Pancreas (tissue), 10 donors: ENCODE measurements at regions not wholly inside any gene's neighbourhood (a gene's known extent, or its start where the extent isn't known, plus 50 kb on each side); places are given as distances from the start of the nearest gene placed in this dataset.

Experiments
- ATAC-seq, 4 donors: fragments of 200-7000 bp; cut with Tn5 transposase; one replicate each; pipeline versions ENCODE4 v1.8.0 to v1.9.1; 2020; ENCODE audit warnings: mild to moderate bottlenecking in 4 of 4, moderate library complexity in 4 of 4
- DNase-seq, 6 donors: peaks; one replicate each; pipeline ENCODE4 v3.0.0-alpha.2; 2020
- FAIRE-seq: peaks from 2 replicates; lab custom pipeline; 2012; peaks lifted over from hg19 to GRCh38; lab: Jason Lieb, UNC
- H3K27ac ChIP-seq, 4 donors: fragments of 200-600 bp; sonication (generic); 1 replicate in 3 of 4; 2 replicates in 1 of 4; pipeline versions ENCODE4 v1.5.0 to v1.8.0; 2020
- H3K27me3 ChIP-seq, 4 donors: fragments of 200-600 bp; one replicate each; pipeline ENCODE4 v1.8.0; 2021
- H3K36me3 ChIP-seq, 3 donors: fragments of 200-600 bp; sonication (generic) in 1 of 3; one replicate each; pipeline versions ENCODE4 v1.5.0 to v1.8.0; 2020 to 2021
- H3K4me1 ChIP-seq, 3 donors: fragments of 200-600 bp; one replicate each; pipeline ENCODE4 v1.8.0; 2021
- H3K4me3 ChIP-seq, 4 donors: fragments of 200-600 bp; sonication (generic) in 2 of 4; one replicate each; pipeline versions ENCODE4 v1.5.0 to v1.8.0; 2020 to 2021
- H3K9me3 ChIP-seq, 4 donors: fragments of 200-600 bp; one replicate each; pipeline ENCODE4 v1.8.0; 2021
- CTCF ChIP-seq, 4 donors: fragments of 200-600 bp; sonication (generic) in 3 of 4; IDR thresholded peaks; one replicate each; pipeline versions ENCODE4 v1.5.0 to v1.8.0; 2021; ENCODE audit warnings: antibody characterized with exemption in 4 of 4
- WGBS, 2 donors: extraction: QIAGEN DNeasy Blood & Tissue Kit; methylation state at CpG; one replicate each; pipeline ENCODE4 v1.1.7; 2013; 5-methylcytosine and 5-hydroxymethylcytosine counted together
- intact Hi-C, 3 donors: fragments of 100-400 bp; cut with DNase I; formaldehyde crosslinking; loops; one replicate each; pipeline versions ENCODE4 v1.11.1 to v1.14.2; 2022
- donor health status: healthy with polysubstance abuse.
- donor health status: DM: no; HTN: no; CAD: no; lungs with moderate emphysema.
- donor health status: DM: no; HTN: no; CAD: no.
- donor health status: control.
- donor health status: control.
- donor health status: Bipolar disorder and iron deficiency.
- donor health status: DM: yes; HTN: yes; CAD: no.
- donor health status: DM: no; HTN: no; CAD: no.
- donor health status: DM: no; HTN: no; CAD: no.
- donor health status: DM: yes; HTN: yes; CAD: no.

- no peak for FAIRE-seq
- no peak for DNase-seq
- ATAC-seq, result peak in 1 of 4 donors; percentile 25
- Histone ChIP-seq H3K4me3 (no peak overlapping the region), H3K4me1 (no peaks in the 10 kb centered on the region), H3K9me3 (no peaks in the 10 kb centered on the region), H3K27me3 (no peaks in the 10 kb centered on the region), H3K36me3 (no peaks in the 10 kb centered on the region), H3K27ac (no peak overlapping the region)
- TF ChIP-seq CTCF (IDR thresholded peaks at IDR 0.05), result no peak
- 65 to 72% methylated on average over 3 of the region's 3 CpGs for WGBS, 2 donors
- intact Hi-C loops, result no loop called here
Measured at GRCh38 chr2:18479947-18480369, 80.5 kb downstream of the RDH14 start.

GRCh38 chr2:18477293-18477692, 83.2 kb downstream of the RDH14 start:
- TF ChIP-seq CTCF (IDR thresholded peaks at IDR 0.05), result no peak
- intact Hi-C loops, result no loop called here
- H3K36me3 ChIP-seq, result no peaks in the 10 kb centered on the region
- ATAC-seq (no peak), FAIRE-seq (no peak), DNase-seq (no peak)
- no peak overlapping the region for H3K27ac ChIP-seq
- H3K4me3 ChIP-seq, result no peak overlapping the region
- H3K4me1 ChIP-seq, result no peaks in the 10 kb centered on the region
- H3K9me3 ChIP-seq, result no peaks in the 10 kb centered on the region
- 77 to 79% methylated on average over 1 of the region's 1 CpG for WGBS, 2 donors
- H3K27me3 ChIP-seq, result no peaks in the 10 kb centered on the region

DNA sequence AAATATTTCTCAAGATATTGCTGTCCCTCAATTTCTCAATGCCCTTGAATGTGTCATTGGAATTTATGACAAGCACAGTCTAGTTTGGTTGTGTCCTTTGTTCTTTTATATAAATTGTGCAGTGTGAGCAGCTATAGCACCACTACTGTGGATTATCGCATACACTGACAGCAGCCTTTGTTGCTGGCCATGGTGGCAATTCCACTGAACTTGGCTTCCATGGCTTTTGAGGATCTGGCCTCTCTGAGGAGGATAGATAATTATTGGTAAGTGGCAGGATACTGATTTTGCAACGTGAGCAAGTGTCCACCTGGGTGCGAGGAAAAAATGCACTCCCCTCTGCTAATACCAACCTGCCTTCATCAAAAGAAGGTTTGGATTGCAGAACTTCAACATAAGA, 84.0 kb downstream of the RDH14 start:
- H3K36me3 ChIP-seq, result no peaks in the 10 kb centered on the region
- WGBS, 2 donors, result 79 to 88% methylated on average over 3 of the region's 3 CpGs
- DNase-seq, result no peak
- H3K27ac ChIP-seq, result no peak overlapping the region
- FAIRE-seq, result no peak
- H3K4me1 ChIP-seq, result no peaks in the 10 kb centered on the region
- H3K27me3 ChIP-seq, result no peaks in the 10 kb centered on the region
- TF ChIP-seq CTCF (IDR thresholded peaks at IDR 0.05), result no peak
- intact Hi-C loops, result no loop called here
- H3K4me3 ChIP-seq, result no peak overlapping the region
- no peaks in the 10 kb centered on the region for H3K9me3 ChIP-seq
- ATAC-seq, result no peak

DNA sequence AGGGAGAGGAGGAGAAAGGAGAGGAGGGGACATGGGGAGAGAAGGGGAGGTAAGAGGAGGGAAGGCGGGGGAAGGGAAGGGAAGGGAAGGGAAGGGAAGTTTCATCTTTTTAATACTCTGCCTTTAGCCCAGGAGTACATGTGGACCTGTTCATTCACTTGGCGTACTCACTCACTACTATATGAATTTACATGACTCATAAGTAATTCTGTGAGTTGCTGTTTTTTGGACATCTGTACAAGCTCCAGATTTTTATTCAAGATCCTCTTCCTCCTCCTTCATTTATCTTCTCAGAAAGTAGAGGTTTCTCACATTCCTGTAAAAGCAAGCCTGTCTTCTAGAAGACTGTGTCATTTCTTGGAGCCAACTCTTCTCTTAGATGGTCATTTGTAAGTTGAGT, 84.6 kb downstream of the RDH14 start:
- Histone ChIP-seq H3K4me3 (no peak overlapping the region), H3K4me1 (no peaks in the 10 kb centered on the region), H3K36me3 (no peaks in the 10 kb centered on the region), H3K27me3 (no peaks in the 10 kb centered on the region), H3K9me3 (no peaks in the 10 kb centered on the region), H3K27ac (no peak overlapping the region)
- WGBS, 2 donors, result 90 to 92% methylated on average over 2 of the region's 2 CpGs
- intact Hi-C loops, result no loop called here
- no peak for DNase-seq
- TF ChIP-seq CTCF (IDR thresholded peaks at IDR 0.05), result no peak
- no peak for FAIRE-seq
- no peak for ATAC-seq

- intact Hi-C loops, result no loop called here
- no peaks in the 10 kb centered on the region for H3K27me3 ChIP-seq
- H3K9me3 ChIP-seq, result no peaks in the 10 kb centered on the region
- H3K4me1 ChIP-seq, result no peaks in the 10 kb centered on the region
- FAIRE-seq (no peak), DNase-seq (no peak), ATAC-seq (peak in 1 of 4 donors; percentile 31)
- no peak for TF ChIP-seq CTCF (IDR thresholded peaks at IDR 0.05)
- H3K27ac ChIP-seq, result no peak overlapping the region
- no peak overlapping the region for H3K4me3 ChIP-seq
- WGBS, 2 donors, result 54 to 66% methylated on average over 1 of the region's 1 CpG
- no peaks in the 10 kb centered on the region for H3K36me3 ChIP-seq
Measured at GRCh38 chr2:18474700-18475099, 85.8 kb downstream of the RDH14 start.
